CD14-positive monocyte (primary cell): ENCODE measurements at regions not wholly inside any gene's neighbourhood (a gene's known extent, or its start where the extent isn't known, plus 50 kb on each side); places are given as distances from the start of the nearest gene placed in this dataset.
"Not testable (repeated sequence)": the region's sequence is repeated elsewhere in the genome, so short reads cannot be mapped to it uniquely, and the experiment has no call there.

Experiments used
- DNase-seq, 3 donors: peaks; one replicate each; pipeline ENCODE4 v3.0.0-alpha.2; 2011 to 2022
- H2AFZ ChIP-seq: 2 replicates; pipeline ENCODE4 v1.6.0; 2012; ENCODE audit warnings: mild to moderate bottlenecking, low read depth, low read length, inconsistent platforms; ENCODE audit not compliant: insufficient read depth, poor library complexity, severe bottlenecking
- H3K27ac ChIP-seq, 2 donors: 1 replicate in 1 of 2; 2 replicates in 1 of 2; pipeline ENCODE4 v1.5.1; 2012 to 2013; ENCODE audit warnings: low read length in 2 of 2, control low read depth in 1 of 2, inconsistent platforms in 1 of 2, low read depth in 1 of 2, mild to moderate bottlenecking in 1 of 2
- H3K27me3 ChIP-seq, 2 donors: one replicate each; pipeline versions ENCODE4 v1.6.0 to v1.6.1; 2011 to 2013; ENCODE audit warnings: low read length in 2 of 2; ENCODE audit not compliant: control insufficient read depth in 2 of 2, insufficient read depth in 2 of 2
- H3K36me3 ChIP-seq, 2 donors: replicated peaks in 1 of 2; 1 replicate in 1 of 2; 2 replicates in 1 of 2; pipeline versions ENCODE4 v1.5.1 to v1.6.1; 2012 to 2013; ENCODE audit warnings: low read length in 2 of 2, control low read depth in 1 of 2, inconsistent platforms in 1 of 2, mild to moderate bottlenecking in 1 of 2; ENCODE audit not compliant: insufficient read depth in 2 of 2, control insufficient read depth in 1 of 2
- H3K4me1 ChIP-seq, 2 donors: 1 replicate in 1 of 2; 2 replicates in 1 of 2; pipeline versions ENCODE4 v1.5.1 to v1.6.1; 2012 to 2013; ENCODE audit warnings: low read length in 2 of 2, control low read depth in 1 of 2, inconsistent platforms in 1 of 2, mild to moderate bottlenecking in 1 of 2, moderate library complexity in 1 of 2; ENCODE audit not compliant: insufficient read depth in 2 of 2, control insufficient read depth in 1 of 2
- H3K4me2 ChIP-seq: replicated peaks from 2 replicates; pipeline ENCODE3; 2012; ENCODE audit warnings: low read length, moderate library complexity, mild to moderate bottlenecking; ENCODE audit not compliant: poor library complexity, severe bottlenecking; ENCODE audit errors: extremely low read depth
- H3K4me3 ChIP-seq, 3 experiments: fragments of 200-600 bp in 1 of 3; sonication (generic) in 1 of 3; replicated peaks in 1 of 3; 1 replicate in 2 of 3; 2 replicates in 1 of 3; pipeline ENCODE4 v1.5.1; 2011 to 2013; ENCODE audit warnings: low read length in 3 of 3, mild to moderate bottlenecking in 3 of 3, control low read depth in 2 of 3, low read depth in 2 of 3, inconsistent platforms in 1 of 3, moderate library complexity in 1 of 3
- H3K79me2 ChIP-seq: 2 replicates; pipeline ENCODE4 v1.6.0; 2012; ENCODE audit warnings: mild to moderate bottlenecking, control low read depth, inconsistent platforms, low read length, moderate library complexity; ENCODE audit not compliant: insufficient read depth
- H3K9ac ChIP-seq: 2 replicates; pipeline ENCODE4 v1.6.0; 2017; ENCODE audit warnings: low read length, mild to moderate bottlenecking; ENCODE audit not compliant: insufficient read depth, poor library complexity, severe bottlenecking
- H3K9me3 ChIP-seq, 2 donors: replicated peaks in 1 of 2; 1 replicate in 1 of 2; 2 replicates in 1 of 2; pipeline versions ENCODE4 v1.5.1 to v1.6.1; 2012 to 2013; ENCODE audit warnings: low read length in 2 of 2, control low read depth in 1 of 2; ENCODE audit not compliant: control insufficient read depth in 1 of 2, insufficient read depth in 1 of 2
- H4K20me1 ChIP-seq: 2 replicates; pipeline ENCODE4 v1.6.0; 2012; ENCODE audit warnings: mild to moderate bottlenecking, low read length, control low read depth, moderate library complexity; ENCODE audit not compliant: insufficient read depth
- H3K27ac Mint-ChIP-seq, 7 donors: one replicate each; pipeline ENCODE4 v1.8.0; 2020; ENCODE audit warnings: mild to moderate bottlenecking in 7 of 7, mixed read lengths in 7 of 7, moderate library complexity in 6 of 7, inconsistent platforms in 2 of 7
- H3K27me3 Mint-ChIP-seq, 3 donors: one replicate each; pipeline ENCODE4 v1.8.0; 2021 to 2022; ENCODE audit warnings: low read depth in 3 of 3, mild to moderate bottlenecking in 3 of 3, mixed read lengths in 3 of 3, moderate library complexity in 3 of 3, inconsistent platforms in 1 of 3
- H3K36me3 Mint-ChIP-seq, 2 donors: one replicate each; pipeline ENCODE4 v1.8.0; 2020; ENCODE audit warnings: mixed read lengths in 2 of 2, inconsistent platforms in 1 of 2, mild to moderate bottlenecking in 1 of 2
- H3K4me1 Mint-ChIP-seq: one replicate; pipeline ENCODE4 v1.8.0; 2020; ENCODE audit warnings: mild to moderate bottlenecking, mixed read lengths
- H3K4me3 Mint-ChIP-seq, 2 donors: one replicate each; pipeline ENCODE4 v1.8.0; 2020; ENCODE audit warnings: mild to moderate bottlenecking in 2 of 2, mixed read lengths in 2 of 2, moderate library complexity in 1 of 2
- H3K9me3 Mint-ChIP-seq, 7 donors: one replicate each; pipeline ENCODE4 v1.8.0; 2020 to 2022; ENCODE audit warnings: mixed read lengths in 7 of 7, mild to moderate bottlenecking in 6 of 7, moderate library complexity in 6 of 7, inconsistent platforms in 2 of 7
- CTCF ChIP-seq: fragments of 200-600 bp; IDR thresholded peaks from one replicate; pipeline ENCODE4 v1.8.0; 2022; ENCODE audit warnings: antibody characterized with exemption, mild to moderate bottlenecking
- WGBS: methylation state at CpG from one replicate; pipeline ENCODE4 v1.1.5; 2013; ENCODE audit warnings: missing lambda C conversion rate; ENCODE audit not compliant: insufficient coverage; 5-methylcytosine and 5-hydroxymethylcytosine counted together
- intact Hi-C, 2 donors: fragments of 100-400 bp; cut with micrococcal nuclease; formaldehyde crosslinking; loops; one replicate each; pipeline versions ENCODE4 v1.15.0 to v1.15.1; 2023

DNA sequence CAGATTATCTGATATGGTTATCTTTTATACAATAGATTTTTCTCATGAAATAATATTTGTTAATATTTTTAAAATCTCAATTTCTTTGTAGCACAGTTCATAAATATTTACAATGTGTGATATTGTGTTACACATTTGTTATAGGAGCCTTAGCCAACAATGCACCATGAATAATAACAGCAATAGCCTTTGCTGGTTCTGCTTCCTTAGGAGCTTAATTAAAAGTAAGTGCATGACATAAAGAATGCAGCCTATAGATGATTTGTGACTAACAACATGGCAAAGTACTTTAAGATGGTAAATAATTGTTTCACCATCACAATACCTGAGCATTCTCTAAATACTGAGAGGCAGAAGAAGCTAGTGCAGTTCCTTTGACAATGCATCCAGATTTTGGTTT, 156.3 kb upstream of the RASSF8 start:
- no peak for TF ChIP-seq CTCF
- intact Hi-C loops: no loop called here
- Histone ChIP-seq H3K36me3 (no peaks in the 10 kb centered on the region), H4K20me1 (no peaks in the 10 kb centered on the region), H2AFZ (no peak overlapping the region), H3K9me3 (no peaks in the 10 kb centered on the region), H3K4me1 (no peaks in the 10 kb centered on the region), H3K27me3 (no peaks in the 10 kb centered on the region), H3K27ac (no peak overlapping the region), H3K4me2 (no peak overlapping the region), H3K9ac (no peak overlapping the region), H3K79me2 (no peaks in the 10 kb centered on the region), H3K4me3 (no peak overlapping the region)
- peaks cover 0 to 3% (median 0%) of the 10 kb centered on the region in 7 donors for H3K9me3 Mint-ChIP-seq
- H3K36me3 Mint-ChIP-seq: no peaks in the 10 kb centered on the region
- H3K27me3 Mint-ChIP-seq: peaks cover 0 to 3% (median 0%) of the 10 kb centered on the region in 3 donors
- H3K4me3 Mint-ChIP-seq: no peak overlapping the region
- peaks cover 7% of the 10 kb centered on the region for H3K4me1 Mint-ChIP-seq
- H3K27ac Mint-ChIP-seq: no peak overlapping the region
- DNase-seq: no peak

DNA sequence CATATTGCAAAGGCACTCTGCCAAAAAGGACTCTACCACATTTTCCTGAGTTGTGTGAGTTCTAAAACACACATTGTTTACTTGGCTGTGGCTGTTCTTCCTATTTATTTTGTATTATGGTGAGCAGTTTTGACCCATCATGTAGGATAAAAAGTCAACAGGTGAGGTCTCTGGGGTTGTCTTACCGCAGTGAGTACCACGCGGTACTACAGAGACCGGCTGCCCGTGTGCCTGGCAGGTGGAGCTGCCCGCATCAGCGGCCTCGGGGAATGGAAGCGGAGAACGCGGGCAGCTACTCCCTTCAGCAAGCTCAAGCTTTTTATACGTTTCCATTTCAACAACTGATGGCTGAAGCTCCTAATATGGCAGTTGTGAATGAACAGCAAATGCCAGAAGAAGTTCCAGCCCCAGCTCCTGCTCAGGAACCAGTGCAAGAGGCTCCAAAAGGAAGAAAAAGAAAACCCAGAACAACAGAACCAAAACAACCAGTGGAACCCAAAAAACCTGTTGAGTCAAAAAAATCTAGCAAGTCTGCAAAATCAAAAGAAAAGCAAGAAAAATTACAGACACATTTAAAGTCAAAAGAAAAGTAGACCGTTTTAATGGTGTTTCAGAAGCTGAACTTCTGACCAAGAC, 155.3 kb upstream of the RASSF8 start:
- H3K27me3 Mint-ChIP-seq, H3K4me3 Mint-ChIP-seq, intact Hi-C loops: not testable (repeated sequence)

DNA sequence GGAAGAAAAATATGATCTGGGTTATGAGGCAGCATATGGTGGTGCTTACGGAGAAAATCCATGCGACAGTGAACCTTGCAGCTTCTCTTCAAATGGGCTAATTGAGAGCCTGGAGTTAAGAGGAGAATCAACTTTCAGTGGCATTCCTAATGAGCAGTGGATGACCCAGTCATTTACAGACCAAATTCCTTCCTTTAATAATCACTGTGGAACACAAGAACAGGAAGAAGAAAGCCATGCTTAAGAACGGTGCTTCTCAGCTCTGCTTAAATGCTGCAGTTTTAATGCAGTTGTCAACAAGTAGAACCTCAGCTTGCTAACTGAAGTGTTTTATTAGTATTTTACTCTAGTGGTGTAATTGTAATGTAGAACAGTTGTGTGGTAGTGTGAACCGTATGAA, 154.2 kb upstream of the RASSF8 start:
- H3K9ac ChIP-seq, DNase-seq, H3K4me1 Mint-ChIP-seq, H3K27ac ChIP-seq, H3K27me3 ChIP-seq, H3K36me3 Mint-ChIP-seq, H3K36me3 ChIP-seq, H3K9me3 Mint-ChIP-seq, intact Hi-C loops, H3K79me2 ChIP-seq, H4K20me1 ChIP-seq, H2AFZ ChIP-seq, H3K4me3 ChIP-seq, H3K9me3 ChIP-seq, H3K4me3 Mint-ChIP-seq, H3K27me3 Mint-ChIP-seq, H3K4me2 ChIP-seq, H3K27ac Mint-ChIP-seq, H3K4me1 ChIP-seq: not testable (repeated sequence)
- WGBS: no CpG with 5 or more reads among the region's 4 CpGs

More for the DNA sequence above, 155.3 kb upstream of the RASSF8 start:
- not testable (repeated sequence) for H3K9ac ChIP-seq, H3K4me1 Mint-ChIP-seq, H3K36me3 ChIP-seq, H3K27ac Mint-ChIP-seq, H3K36me3 Mint-ChIP-seq, H3K27me3 ChIP-seq, H3K9me3 Mint-ChIP-seq, H3K4me3 ChIP-seq, H3K27ac ChIP-seq, H4K20me1 ChIP-seq, H3K4me2 ChIP-seq, DNase-seq, H3K4me1 ChIP-seq, H3K79me2 ChIP-seq, H3K9me3 ChIP-seq, H2AFZ ChIP-seq
- 100% methylated on average over 6 of the region's 13 CpGs for WGBS
